Astrocyte of the cerebellum (primary cell): ENCODE measurements at regions not wholly inside any gene's neighbourhood (a gene's known extent, or its start where the extent isn't known, plus 50 kb on each side); places are given as distances from the start of the nearest gene placed in this dataset.

Source experiments
- DNase-seq: peaks from one replicate; pipeline ENCODE4 v3.0.0-alpha.2; 2011; ENCODE audit warnings: low read depth
- H3K4me3 ChIP-seq: 2 replicates; pipeline ENCODE4 v1.5.1; 2011; ENCODE audit warnings: mild to moderate bottlenecking, low read depth, low read length, moderate library complexity
- CTCF ChIP-seq: IDR thresholded peaks from 2 replicates; pipeline ENCODE4 v1.5.1; 2012; ENCODE audit warnings: low read length, low read depth, moderate library complexity, mild to moderate bottlenecking; ENCODE audit errors: missing control alignments
- in situ Hi-C: cut with HindIII; loops from 2 replicates; pipeline ENCODE4 v1.10.0; 2017; ENCODE audit warnings: low sequenced_read_pairs

DNA sequence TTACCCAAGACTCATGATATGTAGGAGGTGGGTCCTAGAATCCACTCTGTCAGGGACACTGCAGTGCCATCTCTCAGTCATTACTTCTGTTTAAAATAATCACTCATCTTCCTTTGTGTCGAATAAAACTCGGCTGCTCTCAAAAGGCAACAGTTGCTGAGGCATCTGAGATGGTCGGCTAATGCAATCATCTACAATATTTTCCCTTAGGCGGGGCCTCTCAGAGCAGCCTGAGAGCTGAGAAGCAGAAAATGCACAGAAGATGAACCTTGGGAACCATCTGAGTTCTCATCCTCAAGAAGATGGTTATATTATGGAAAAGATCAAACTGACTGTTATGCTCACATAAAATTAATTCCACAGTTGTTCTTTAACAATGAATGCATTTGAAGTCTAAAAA is 1518.2 kb upstream of the TENM4 start:
- in situ Hi-C loops, result no loop called here
- H3K4me3 ChIP-seq, result no peak overlapping the region
- no peak for DNase-seq
- TF ChIP-seq CTCF, result no peak

GRCh38 chr11:80958361-80958760 is 1517.5 kb upstream of the TENM4 start:
- peak; percentile 3 for DNase-seq
- no peak for TF ChIP-seq CTCF
- H3K4me3 ChIP-seq, result no peak overlapping the region
- in situ Hi-C loops, result no loop called here

- no peak overlapping the region for H3K4me3 ChIP-seq
- no peak for DNase-seq
- in situ Hi-C loops, result no loop called here
- TF ChIP-seq CTCF, result no peak
These were observed 1514.8 kb upstream of the TENM4 start for GRCh38 chr11:80955588-80955987.

- in situ Hi-C loops, result no loop called here
- no peak for DNase-seq
- no peak for TF ChIP-seq CTCF
- H3K4me3 ChIP-seq, result no peak overlapping the region
These were observed 1508.0 kb upstream of the TENM4 start for GRCh38 chr11:80948781-80949180.

DNA sequence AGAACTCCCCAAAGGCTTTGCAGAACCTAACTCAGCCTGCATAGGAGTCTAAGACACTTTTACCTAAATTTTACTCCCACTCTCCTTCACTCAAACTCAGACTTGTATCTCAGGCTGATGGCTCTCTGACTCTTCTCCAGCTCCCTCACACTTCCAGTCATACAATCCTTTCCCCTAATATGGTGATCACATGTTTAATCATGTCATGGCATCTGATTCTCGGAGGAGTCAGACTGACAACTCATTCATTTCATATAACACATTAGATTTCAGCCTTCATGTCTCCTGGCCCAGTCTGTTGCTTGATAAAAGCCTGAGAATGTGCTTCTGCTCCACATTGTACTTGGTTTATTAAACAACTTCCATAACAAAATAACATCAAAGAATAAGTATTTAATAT is 1503.9 kb upstream of the TENM4 start:
- H3K4me3 ChIP-seq, result no peak overlapping the region
- in situ Hi-C loops, result no loop called here
- no peak for TF ChIP-seq CTCF
- no peak for DNase-seq

GRCh38 chr11:80943226-80943625 is 1502.4 kb upstream of the TENM4 start:
- TF ChIP-seq CTCF, result no peak
- no peak overlapping the region for H3K4me3 ChIP-seq
- no peak for DNase-seq
- in situ Hi-C loops, result no loop called here

- H3K4me3 ChIP-seq, result no peak overlapping the region
- DNase-seq, result no peak
- no peak for TF ChIP-seq CTCF
- in situ Hi-C loops, result no loop called here
These were observed 1497.0 kb upstream of the TENM4 start for GRCh38 chr11:80937842-80938241.
